ENCODE measurements at regions not wholly inside any gene's neighbourhood (a gene's known extent, or its start where the extent isn't known, plus 50 kb on each side); places are given as distances from the start of the nearest gene placed in this dataset.
"Not testable (repeated sequence)": the region's sequence is repeated elsewhere in the genome, so short reads cannot be mapped to it uniquely, and the experiment has no call there.

- no peak for DNase-seq (ENCODE audit: low read depth)
- TF ChIP-seq CTCF (IDR thresholded peaks at IDR 0.05; ENCODE audit: control insufficient read depth, insufficient read depth, low read depth, low read length, missing control alignments) = no peak
- H3K4me3 ChIP-seq (ENCODE audit: control insufficient read depth, low read depth, low read length) = no peak overlapping the region
These were observed 164.5 kb upstream of the AGR3 start for GRCh38 chr7:17046259-17046658.

- no peak overlapping the region for H3K4me3 ChIP-seq (ENCODE audit: control insufficient read depth, low read depth, low read length)
- no peak for DNase-seq (ENCODE audit: low read depth)
- no peak for TF ChIP-seq CTCF (IDR thresholded peaks at IDR 0.05; ENCODE audit: control insufficient read depth, insufficient read depth, low read depth, low read length, missing control alignments)
These were observed 164.9 kb upstream of the AGR3 start for GRCh38 chr7:17046666-17047065.

- not testable (repeated sequence) for DNase-seq (ENCODE audit: low read depth); H3K4me3 ChIP-seq (ENCODE audit: control insufficient read depth, low read depth, low read length)
These were observed 171.4 kb upstream of the AGR3 start for GRCh38 chr7:17053164-17053563.

GRCh38 chr7:17054206-17054605, 172.4 kb upstream of the AGR3 start:
- no peak for DNase-seq (ENCODE audit: low read depth)
- no peak overlapping the region for H3K4me3 ChIP-seq (ENCODE audit: control insufficient read depth, low read depth, low read length)
- no peak for TF ChIP-seq CTCF (IDR thresholded peaks at IDR 0.05; ENCODE audit: control insufficient read depth, insufficient read depth, low read depth, low read length, missing control alignments)

- TF ChIP-seq CTCF (IDR thresholded peaks at IDR 0.05; ENCODE audit: control insufficient read depth, insufficient read depth, low read depth, low read length, missing control alignments) = no peak
- no peak overlapping the region for H3K4me3 ChIP-seq (ENCODE audit: control insufficient read depth, low read depth, low read length)
- no peak for DNase-seq (ENCODE audit: low read depth)
These were observed 173.1 kb upstream of the AGR3 start for GRCh38 chr7:17054836-17055235.

GRCh38 chr7:17055596-17055995, 173.8 kb upstream of the AGR3 start:
- H3K4me3 ChIP-seq (ENCODE audit: control insufficient read depth, low read depth, low read length) = no peak overlapping the region
- TF ChIP-seq CTCF (IDR thresholded peaks at IDR 0.05; ENCODE audit: control insufficient read depth, insufficient read depth, low read depth, low read length, missing control alignments) = no peak
- no peak for DNase-seq (ENCODE audit: low read depth)

- H3K4me3 ChIP-seq (ENCODE audit: control insufficient read depth, low read depth, low read length) = no peak overlapping the region
- no peak for DNase-seq (ENCODE audit: low read depth)
- TF ChIP-seq CTCF (IDR thresholded peaks at IDR 0.05; ENCODE audit: control insufficient read depth, insufficient read depth, low read depth, low read length, missing control alignments) = no peak
These were observed 174.8 kb upstream of the AGR3 start for GRCh38 chr7:17056491-17057142.
